Muscle layer of duodenum (tissue), 2 donors: ENCODE measurements at regions not wholly inside any gene's neighbourhood (a gene's known extent, or its start where the extent isn't known, plus 50 kb on each side); places are given as distances from the start of the nearest gene placed in this dataset.

Source experiments
- H3K27ac ChIP-seq: one replicate; pipeline ENCODE4 v1.7.0; 2013; ENCODE audit warnings: mild to moderate bottlenecking, low read length
- H3K27me3 ChIP-seq: one replicate; pipeline ENCODE4 v1.7.0; 2013; ENCODE audit warnings: low read depth, mild to moderate bottlenecking, control low read depth, low read length
- H3K36me3 ChIP-seq, 2 donors: one replicate each; pipeline ENCODE4 v1.7.0; 2013; ENCODE audit warnings: low read length in 2 of 2, control low read depth in 1 of 2, mild to moderate bottlenecking in 1 of 2; ENCODE audit not compliant: insufficient read depth in 2 of 2, control insufficient read depth in 1 of 2
- H3K4me1 ChIP-seq, 2 donors: one replicate each; pipeline ENCODE4 v1.7.0; 2013; ENCODE audit warnings: low read length in 2 of 2, mild to moderate bottlenecking in 2 of 2, control low read depth in 1 of 2, moderate library complexity in 1 of 2; ENCODE audit not compliant: insufficient read depth in 2 of 2, control insufficient read depth in 1 of 2
- H3K4me3 ChIP-seq, 2 donors: one replicate each; pipeline ENCODE4 v1.7.0; 2013; ENCODE audit warnings: low read length in 2 of 2, low read depth in 1 of 2, mild to moderate bottlenecking in 1 of 2
- H3K9me3 ChIP-seq, 2 donors: one replicate each; pipeline ENCODE4 v1.7.0; 2013; ENCODE audit warnings: low read length in 2 of 2, control low read depth in 1 of 2, mild to moderate bottlenecking in 1 of 2; ENCODE audit not compliant: control insufficient read depth in 1 of 2
- donor health status: healthy.

GRCh38 chr9:120066315-120066714, 513.7 kb downstream of the CDK5RAP2 start:
- Histone ChIP-seq H3K27ac (no peak overlapping the region), H3K9me3 (peaks cover 0 to 4% of the 10 kb centered on the region in 2 donors), H3K36me3 (no peaks in the 10 kb centered on the region), H3K4me3 (no peak overlapping the region), H3K4me1 (no peaks in the 10 kb centered on the region), H3K27me3 (no peaks in the 10 kb centered on the region)

GRCh38 chr9:120065151-120065550, 514.8 kb downstream of the CDK5RAP2 start:
- Histone ChIP-seq H3K27me3 (no peaks in the 10 kb centered on the region), H3K9me3 (peaks cover 0 to 4% of the 10 kb centered on the region in 2 donors), H3K4me1 (no peaks in the 10 kb centered on the region), H3K36me3 (no peaks in the 10 kb centered on the region), H3K4me3 (no peak overlapping the region), H3K27ac (no peak overlapping the region)

- H3K9me3 ChIP-seq, result no peaks in the 10 kb centered on the region
- no peaks in the 10 kb centered on the region for H3K27me3 ChIP-seq
- H3K36me3 ChIP-seq, result no peaks in the 10 kb centered on the region
- no peaks in the 10 kb centered on the region for H3K4me1 ChIP-seq
- no peak overlapping the region for H3K27ac ChIP-seq
- no peak overlapping the region for H3K4me3 ChIP-seq
Measured at GRCh38 chr9:120045011-120045410, 535.0 kb downstream of the CDK5RAP2 start.

GRCh38 chr9:120043448-120043847, 536.5 kb downstream of the CDK5RAP2 start:
- no peaks in the 10 kb centered on the region for H3K9me3 ChIP-seq
- H3K27ac ChIP-seq, result no peak overlapping the region
- H3K4me1 ChIP-seq, result no peaks in the 10 kb centered on the region
- no peaks in the 10 kb centered on the region for H3K27me3 ChIP-seq
- H3K4me3 ChIP-seq, result no peak overlapping the region
- H3K36me3 ChIP-seq, result no peaks in the 10 kb centered on the region

- Histone ChIP-seq H3K9me3 (no peaks in the 10 kb centered on the region), H3K27me3 (no peaks in the 10 kb centered on the region), H3K4me1 (no peaks in the 10 kb centered on the region), H3K4me3 (no peak overlapping the region), H3K36me3 (no peaks in the 10 kb centered on the region), H3K27ac (no peak overlapping the region)
Measured at GRCh38 chr9:120040896-120041295, 539.1 kb downstream of the CDK5RAP2 start.

- H3K27ac ChIP-seq, result no peak overlapping the region
- H3K27me3 ChIP-seq, result no peaks in the 10 kb centered on the region
- no peaks in the 10 kb centered on the region for H3K9me3 ChIP-seq
- H3K36me3 ChIP-seq, result no peaks in the 10 kb centered on the region
- no peaks in the 10 kb centered on the region for H3K4me1 ChIP-seq
- H3K4me3 ChIP-seq, result no peak overlapping the region
Measured at GRCh38 chr9:120038342-120038741, 541.6 kb downstream of the CDK5RAP2 start.

- Histone ChIP-seq H3K36me3 (no peaks in the 10 kb centered on the region), H3K4me3 (no peak overlapping the region), H3K27ac (no peak overlapping the region), H3K27me3 (no peaks in the 10 kb centered on the region), H3K9me3 (no peaks in the 10 kb centered on the region), H3K4me1 (no peaks in the 10 kb centered on the region)
Measured at GRCh38 chr9:120032639-120033038, 547.3 kb downstream of the CDK5RAP2 start.

- H3K4me3 ChIP-seq, result no peak overlapping the region
- H3K27ac ChIP-seq, result no peak overlapping the region
- H3K4me1 ChIP-seq, result no peaks in the 10 kb centered on the region
- H3K36me3 ChIP-seq, result no peaks in the 10 kb centered on the region
- no peaks in the 10 kb centered on the region for H3K9me3 ChIP-seq
- H3K27me3 ChIP-seq, result no peaks in the 10 kb centered on the region
Measured at GRCh38 chr9:120030847-120031246, 549.1 kb downstream of the CDK5RAP2 start.

GRCh38 chr9:120018550-120018949, 561.4 kb downstream of the CDK5RAP2 start:
- H3K27ac ChIP-seq, result no peak overlapping the region
- no peaks in the 10 kb centered on the region for H3K27me3 ChIP-seq
- no peak overlapping the region for H3K4me3 ChIP-seq
- H3K36me3 ChIP-seq, result no peaks in the 10 kb centered on the region
- no peaks in the 10 kb centered on the region for H3K4me1 ChIP-seq
- H3K9me3 ChIP-seq, result no peaks in the 10 kb centered on the region

- H3K4me1 ChIP-seq, result no peaks in the 10 kb centered on the region
- no peaks in the 10 kb centered on the region for H3K9me3 ChIP-seq
- no peaks in the 10 kb centered on the region for H3K27me3 ChIP-seq
- no peak overlapping the region for H3K4me3 ChIP-seq
- no peaks in the 10 kb centered on the region for H3K36me3 ChIP-seq
- no peak overlapping the region for H3K27ac ChIP-seq
Measured at GRCh38 chr9:120018037-120018436, 561.9 kb downstream of the CDK5RAP2 start.

- Histone ChIP-seq H3K9me3 (no peaks in the 10 kb centered on the region), H3K27ac (no peak overlapping the region), H3K36me3 (no peaks in the 10 kb centered on the region), H3K27me3 (no peaks in the 10 kb centered on the region), H3K4me1 (no peaks in the 10 kb centered on the region), H3K4me3 (no peak overlapping the region)
Measured at GRCh38 chr9:120016231-120016630, 563.7 kb downstream of the CDK5RAP2 start.

GRCh38 chr9:120014796-120015195, 565.2 kb downstream of the CDK5RAP2 start:
- H3K9me3 ChIP-seq, result no peaks in the 10 kb centered on the region
- H3K36me3 ChIP-seq, result no peaks in the 10 kb centered on the region
- H3K27ac ChIP-seq, result no peak overlapping the region
- no peaks in the 10 kb centered on the region for H3K27me3 ChIP-seq
- H3K4me1 ChIP-seq, result no peaks in the 10 kb centered on the region
- no peak overlapping the region for H3K4me3 ChIP-seq
